ENCODE measurements at regions not wholly inside any gene's neighbourhood (a gene's known extent, or its start where the extent isn't known, plus 50 kb on each side); places are given as distances from the start of the nearest gene placed in this dataset.

DNA sequence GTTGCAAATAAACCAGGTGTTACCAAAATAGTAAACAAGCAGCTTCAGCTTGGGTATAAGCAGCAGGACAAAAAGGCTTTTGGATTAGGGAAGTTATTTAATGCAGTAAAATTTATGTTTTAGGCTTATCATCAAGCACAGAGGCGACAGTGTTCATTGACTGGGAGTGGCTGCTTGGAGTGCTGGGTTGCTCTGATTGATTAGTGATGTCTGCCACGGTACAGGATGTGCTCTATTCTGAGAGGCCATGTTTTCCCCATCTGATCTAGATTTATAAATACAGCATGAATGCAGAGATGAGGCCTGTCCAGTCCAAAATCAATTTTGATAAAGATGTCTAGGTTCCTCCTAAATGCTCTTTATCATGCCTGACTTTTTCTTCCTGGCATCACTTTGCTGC is 83.5 kb downstream of the MAP1LC3B2 start:
- Histone ChIP-seq H3K14ac (ENCODE audit: insufficient read length) (no peak overlapping the region), H3K4ac (replicated peaks; ENCODE audit: insufficient read length, low read depth, low read length) (no peak overlapping the region), H3K27me3 (replicated peaks in 1 of 4; ENCODE audit: control insufficient read depth in 3 of 4, extremely low read depth in 1 of 4, insufficient read depth in 3 of 4, low read length in 3 of 4) (no peaks in the 10 kb centered on the region), H4K20me1 (replicated peaks in 1 of 2; ENCODE audit: control insufficient read depth in 1 of 2, insufficient read depth in 2 of 2, low read length in 2 of 2) (no peaks in the 10 kb centered on the region), H2BK5ac (ENCODE audit: low read depth, low read length) (no peak overlapping the region), H3K4me1 (replicated peaks in 1 of 4; ENCODE audit: control insufficient read depth in 3 of 4, insufficient read depth in 4 of 4, low read length in 3 of 4) (peaks cover 0 to 8% (median 6%) of the 10 kb centered on the region in 4 experiments; a peak in 3 of 7 replicates), H4K5ac (ENCODE audit: insufficient read length, low read depth, low read length) (no peak overlapping the region), H4K8ac (ENCODE audit: extremely low read depth, insufficient read depth, low read length) (no peak overlapping the region), H2AK5ac (ENCODE audit: low read depth, low read length) (no peak overlapping the region), H3K9ac (replicated peaks in 1 of 4; ENCODE audit: extremely low read depth in 1 of 4, low read depth in 3 of 4, low read length in 3 of 4) (no peak overlapping the region), H3K9me3 (ENCODE audit: insufficient read depth in 2 of 2, low read depth in 1 of 2, low read length in 1 of 2) (peaks cover 0 to 2% of the 10 kb centered on the region in 2 experiments; a peak in 1 of 4 replicates), H3K27ac (ENCODE audit: low read depth, low read length) (no peak overlapping the region), H2BK15ac (ENCODE audit: low read length) (no peak overlapping the region), H4K91ac (replicated peaks; ENCODE audit: insufficient read length, low read length) (no peak overlapping the region), H2BK120ac (replicated peaks; ENCODE audit: low read depth, low read length) (no peak overlapping the region), H3K18ac (ENCODE audit: extremely low read depth, low read length) (no peak overlapping the region), H3K79me1 (ENCODE audit: low read depth, low read length) (no peaks in the 10 kb centered on the region), H3K4me3 (ENCODE audit: extremely low read depth in 1 of 4, insufficient read depth in 2 of 4, low read depth in 3 of 4, low read length in 4 of 4) (no peak overlapping the region), H3K36me3 (ENCODE audit: control insufficient read depth in 2 of 4, insufficient read depth in 4 of 4, low read length in 3 of 4) (no peaks in the 10 kb centered on the region), H3K79me2 (ENCODE audit: control insufficient read depth in 1 of 2, insufficient read depth in 2 of 2, low read length in 2 of 2) (no peaks in the 10 kb centered on the region), H2AFZ (ENCODE audit: low read length) (peak overlapping the region; percentile 60), H3K23ac (ENCODE audit: insufficient read length) (no peak overlapping the region), H3K4me2 (ENCODE audit: insufficient read depth in 1 of 2, low read depth in 2 of 2, low read length in 2 of 2) (no peak overlapping the region), H3K56ac (replicated peaks; ENCODE audit: insufficient read length, low read depth, low read length) (no peak overlapping the region), H2BK20ac (ENCODE audit: low read length) (no peak overlapping the region), H3K23me2 (ENCODE audit: low read depth, low read length) (no peaks in the 10 kb centered on the region), H2BK12ac (ENCODE audit: low read depth, low read length) (no peak overlapping the region)
- FAIRE-seq (no peak), DNase-seq (ENCODE audit: low read depth in 1 of 2, low spot score in 2 of 2) (no peak)
- 84% methylated on average over 2 of the region's 2 CpGs; no CpG with 5 or more reads in 1 of the 2 experiments for WGBS, 2 experiments (ENCODE audit: extremely low coverage in 1 of 2, insufficient coverage in 1 of 2, insufficient read length in 1 of 2, insufficient replicate concordance in 2 of 2, low coverage in 1 of 2, low lambda C conversion rate in 2 of 2, missing lambda C conversion rate in 1 of 2)
- CTCF ChIA-PET (ENCODE audit: partially characterized antibody) = interaction anchor here (0.7 kb wide), 1 partner anchor 573 kb away, joined by 3 read pairs; no protein-coding TSS in a partner anchor
- POLR2A ChIA-PET (ENCODE audit: partially characterized antibody) = interaction anchor here (0.8 to 1.6 kb wide), 3 partner anchors 9 to 14 kb away, joined by 3 to 5 read pairs (median 4); no protein-coding TSS in a partner anchor
- TF ChIP-seq BCL11A (IDR thresholded peaks at IDR 0.05; ENCODE audit: low read depth in 2 of 2, low read length in 2 of 2) (no peak), YY1 (IDR thresholded peaks at IDR 0.05; ENCODE audit: low read depth, low read length) (peak; percentile 65; the same call in 1 of the 2 replicates), SRF (IDR thresholded peaks at IDR 0.05; ENCODE audit: low read depth, low read length) (0 out of 2 replicates have a peak, but pooled peaks have one; percentile 28)
- TF ChIP-seq, protein P1, sequence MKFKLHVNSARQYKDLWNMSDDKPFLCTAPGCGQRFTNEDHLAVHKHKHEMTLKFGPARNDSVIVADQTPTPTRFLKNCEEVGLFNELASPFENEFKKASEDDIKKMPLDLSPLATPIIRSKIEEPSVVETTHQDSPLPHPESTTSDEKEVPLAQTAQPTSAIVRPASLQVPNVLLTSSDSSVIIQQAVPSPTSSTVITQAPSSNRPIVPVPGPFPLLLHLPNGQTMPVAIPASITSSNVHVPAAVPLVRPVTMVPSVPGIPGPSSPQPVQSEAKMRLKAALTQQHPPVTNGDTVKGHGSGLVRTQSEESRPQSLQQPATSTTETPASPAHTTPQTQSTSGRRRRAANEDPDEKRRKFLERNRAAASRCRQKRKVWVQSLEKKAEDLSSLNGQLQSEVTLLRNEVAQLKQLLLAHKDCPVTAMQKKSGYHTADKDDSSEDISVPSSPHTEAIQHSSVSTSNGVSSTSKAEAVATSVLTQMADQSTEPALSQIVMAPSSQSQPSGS (IDR thresholded peaks at IDR 0.05; ENCODE audit: low read length) = no peak

Measured in H1 (cell line).